ENCODE measurements at regions not wholly inside any gene's neighbourhood (a gene's known extent, or its start where the extent isn't known, plus 50 kb on each side); places are given as distances from the start of the nearest gene placed in this dataset.

DNA sequence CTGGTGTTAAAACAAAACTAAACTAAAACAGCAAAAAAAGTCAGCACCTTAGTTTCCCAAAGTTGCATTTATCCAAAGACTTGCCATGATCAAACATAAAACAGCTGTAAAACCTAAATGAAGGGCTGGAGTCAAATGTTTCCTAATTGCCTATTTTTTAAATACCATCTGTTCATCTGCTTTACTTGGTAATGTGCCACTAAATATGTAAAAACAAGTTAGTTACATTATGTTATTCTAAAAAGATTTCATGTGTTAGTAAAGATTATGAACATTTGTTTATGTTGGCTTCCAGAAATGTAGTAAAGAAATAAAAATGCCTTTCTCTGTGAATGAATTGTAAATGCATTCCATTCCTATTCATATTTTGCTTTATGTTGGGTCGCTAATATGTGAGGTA is 977.8 kb downstream of the FSTL5 start:
- TF ChIP-seq, protein P1, sequence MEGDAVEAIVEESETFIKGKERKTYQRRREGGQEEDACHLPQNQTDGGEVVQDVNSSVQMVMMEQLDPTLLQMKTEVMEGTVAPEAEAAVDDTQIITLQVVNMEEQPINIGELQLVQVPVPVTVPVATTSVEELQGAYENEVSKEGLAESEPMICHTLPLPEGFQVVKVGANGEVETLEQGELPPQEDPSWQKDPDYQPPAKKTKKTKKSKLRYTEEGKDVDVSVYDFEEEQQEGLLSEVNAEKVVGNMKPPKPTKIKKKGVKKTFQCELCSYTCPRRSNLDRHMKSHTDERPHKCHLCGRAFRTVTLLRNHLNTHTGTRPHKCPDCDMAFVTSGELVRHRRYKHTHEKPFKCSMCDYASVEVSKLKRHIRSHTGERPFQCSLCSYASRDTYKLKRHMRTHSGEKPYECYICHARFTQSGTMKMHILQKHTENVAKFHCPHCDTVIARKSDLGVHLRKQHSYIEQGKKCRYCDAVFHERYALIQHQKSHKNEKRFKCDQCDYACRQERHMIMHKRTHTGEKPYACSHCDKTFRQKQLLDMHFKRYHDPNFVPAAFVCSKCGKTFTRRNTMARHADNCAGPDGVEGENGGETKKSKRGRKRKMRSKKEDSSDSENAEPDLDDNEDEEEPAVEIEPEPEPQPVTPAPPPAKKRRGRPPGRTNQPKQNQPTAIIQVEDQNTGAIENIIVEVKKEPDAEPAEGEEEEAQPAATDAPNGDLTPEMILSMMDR (IDR thresholded peaks at IDR 0.05) = no peak
- no peak for TF ChIP-seq POLR2A (IDR thresholded peaks at IDR 0.05)

Measured in stomach (tissue), 4 donors.